OCI-LY3 (cell line): ENCODE measurements at regions not wholly inside any gene's neighbourhood (a gene's known extent, or its start where the extent isn't known, plus 50 kb on each side); places are given as distances from the start of the nearest gene placed in this dataset.

Experiments used
- H2AFZ ChIP-seq: fragments of 200-600, 300-600 bp; shearing (Covaris generic); 2 replicates; pipeline ENCODE4 v1.6.0; 2014; ENCODE audit warnings: antibody characterized with exemption, low read depth, low read length
- H3K27ac ChIP-seq: fragments of 200-600, 300-600 bp; sonication (generic); 2 replicates; pipeline ENCODE4 v1.5.1; 2014; ENCODE audit warnings: mild to moderate bottlenecking, low read length, moderate library complexity, mixed read lengths
- H3K27me3 ChIP-seq: fragments of 200-600, 300-600 bp; sonication (generic); 2 replicates; pipeline ENCODE4 v1.6.1; 2014; ENCODE audit warnings: low read depth, low read length, mixed read lengths
- H3K36me3 ChIP-seq: fragments of 200-600, 300-600 bp; sonication (generic); replicated peaks from 2 replicates; pipeline ENCODE3; 2014; ENCODE audit warnings: low read depth, low read length, mixed read lengths
- H3K4me1 ChIP-seq: fragments of 300-600, 200-600 bp; sonication (generic); 2 replicates; pipeline ENCODE4 v1.6.1; 2014; ENCODE audit warnings: low read length, mixed read lengths
- H3K4me2 ChIP-seq: fragments of 200-600, 300-600 bp; sonication (generic); 2 replicates; pipeline ENCODE4 v1.6.1; 2014; ENCODE audit warnings: low read length, mixed read lengths
- H3K4me3 ChIP-seq: fragments of 300-600, 200-600 bp; sonication (generic); 2 replicates; pipeline ENCODE4 v1.5.1; 2014; ENCODE audit warnings: antibody characterized with exemption, mild to moderate bottlenecking, low read length, moderate library complexity
- H3K79me2 ChIP-seq: fragments of 300-600, 200-600 bp; shearing (Covaris generic); 2 replicates; pipeline ENCODE4 v1.6.1; 2014; ENCODE audit warnings: mild to moderate bottlenecking, low read length, mixed read lengths
- H3K9ac ChIP-seq: fragments of 300-600, 200-600 bp; shearing (Covaris generic); 2 replicates; pipeline ENCODE4 v1.6.0; 2014; ENCODE audit warnings: mild to moderate bottlenecking, low read length, moderate library complexity
- H3K9me3 ChIP-seq: fragments of 200-600, 300-600 bp; shearing (Covaris generic); 2 replicates; pipeline ENCODE4 v1.6.1; 2014; ENCODE audit warnings: low read length, mixed read lengths; ENCODE audit not compliant: insufficient read depth
- H4K20me1 ChIP-seq: fragments of 200-600, 300-600 bp; sonication (generic); 2 replicates; pipeline ENCODE4 v1.6.1; 2016; ENCODE audit warnings: low read length, mixed read lengths; ENCODE audit not compliant: insufficient read depth
- CTCF ChIP-seq: fragments of 200-600, 300-600 bp; sonication (generic); IDR thresholded peaks from 2 replicates; pipeline ENCODE4 v1.5.1; 2014; ENCODE audit warnings: antibody characterized with exemption, low read length, low read depth
- EZH2phosphoT487 ChIP-seq: fragments of 200-600 bp; shearing (Covaris generic); IDR thresholded peaks from 2 replicates; pipeline ENCODE4 v1.6.1; 2018; ENCODE audit warnings: antibody characterized with exemption, mixed run types, low read depth

- Histone ChIP-seq H3K36me3 (no peaks in the 10 kb centered on the region), H3K4me1 (no peaks in the 10 kb centered on the region), H3K4me2 (no peak overlapping the region), H3K27me3 (no peaks in the 10 kb centered on the region), H3K9me3 (no peaks in the 10 kb centered on the region), H4K20me1 (no peaks in the 10 kb centered on the region), H3K4me3 (no peak overlapping the region), H3K79me2 (no peaks in the 10 kb centered on the region), H2AFZ (no peak overlapping the region), H3K27ac (no peak overlapping the region), H3K9ac (no peak overlapping the region)
- TF ChIP-seq CTCF = no peak
- no peak for TF ChIP-seq EZH2phosphoT487
Measured at GRCh38 chr4:35516102-35516501, 728.2 kb downstream of the ARAP2 start.

GRCh38 chr4:35520059-35520458, 724.3 kb downstream of the ARAP2 start:
- no peaks in the 10 kb centered on the region for H3K36me3 ChIP-seq
- no peaks in the 10 kb centered on the region for H3K4me1 ChIP-seq
- H3K9ac ChIP-seq = no peak overlapping the region
- H3K27me3 ChIP-seq = no peaks in the 10 kb centered on the region
- no peak overlapping the region for H2AFZ ChIP-seq
- H3K9me3 ChIP-seq = no peaks in the 10 kb centered on the region
- TF ChIP-seq CTCF (no peak), EZH2phosphoT487 (no peak)
- H3K4me2 ChIP-seq = no peak overlapping the region
- H3K4me3 ChIP-seq = no peak overlapping the region
- H4K20me1 ChIP-seq = no peaks in the 10 kb centered on the region
- H3K27ac ChIP-seq = no peak overlapping the region
- H3K79me2 ChIP-seq = no peaks in the 10 kb centered on the region

- Histone ChIP-seq H3K27ac (no peak overlapping the region), H3K79me2 (no peaks in the 10 kb centered on the region), H3K4me3 (no peak overlapping the region), H4K20me1 (no peaks in the 10 kb centered on the region), H3K4me1 (peaks cover 4% of the 10 kb centered on the region), H3K36me3 (no peaks in the 10 kb centered on the region), H3K27me3 (no peaks in the 10 kb centered on the region), H2AFZ (no peak overlapping the region), H3K4me2 (no peak overlapping the region), H3K9ac (no peak overlapping the region), H3K9me3 (no peaks in the 10 kb centered on the region)
- TF ChIP-seq CTCF (no peak), EZH2phosphoT487 (no peak)
Measured at GRCh38 chr4:35521682-35522081, 722.6 kb downstream of the ARAP2 start.

GRCh38 chr4:35525192-35525978, 718.9 kb downstream of the ARAP2 start:
- no peaks in the 10 kb centered on the region for H3K27me3 ChIP-seq
- no peak overlapping the region for H3K4me2 ChIP-seq
- H3K4me1 ChIP-seq = peaks cover 8% of the 10 kb centered on the region
- TF ChIP-seq CTCF (no peak), EZH2phosphoT487 (no peak)
- no peak overlapping the region for H3K27ac ChIP-seq
- H4K20me1 ChIP-seq = no peaks in the 10 kb centered on the region
- no peaks in the 10 kb centered on the region for H3K79me2 ChIP-seq
- H3K36me3 ChIP-seq = no peaks in the 10 kb centered on the region
- no peak overlapping the region for H3K4me3 ChIP-seq
- no peak overlapping the region for H3K9ac ChIP-seq
- no peaks in the 10 kb centered on the region for H3K9me3 ChIP-seq
- no peak overlapping the region for H2AFZ ChIP-seq
